Neuronal stem cell (in vitro differentiated cells): ENCODE measurements at regions not wholly inside any gene's neighbourhood (a gene's known extent, or its start where the extent isn't known, plus 50 kb on each side); places are given as distances from the start of the nearest gene placed in this dataset.

Experiments used
- DNase-seq: peaks from one replicate; pipeline ENCODE4 v3.0.0-alpha.2; 2013; ENCODE audit warnings: low spot score
- H2AFZ ChIP-seq: one replicate; pipeline ENCODE4 v1.6.1; 2013; ENCODE audit warnings: mild to moderate bottlenecking, low read length, inconsistent platforms
- H2AK5ac ChIP-seq: 2 replicates; pipeline ENCODE4 v1.6.1; 2013; ENCODE audit warnings: low read depth, mild to moderate bottlenecking, inconsistent platforms, low read length, moderate library complexity, mixed read lengths
- H2BK120ac ChIP-seq: 2 replicates; pipeline ENCODE4 v1.6.1; 2013; ENCODE audit warnings: low read depth, mild to moderate bottlenecking, inconsistent platforms, low read length, moderate library complexity, mixed read lengths
- H2BK12ac ChIP-seq: one replicate; pipeline ENCODE4 v1.6.1; 2013; ENCODE audit warnings: low read length, inconsistent platforms
- H2BK15ac ChIP-seq: 2 replicates; pipeline ENCODE4 v1.6.1; 2013; ENCODE audit warnings: mild to moderate bottlenecking, low read length, inconsistent platforms, mixed read lengths
- H2BK5ac ChIP-seq: one replicate; pipeline ENCODE4 v1.6.1; 2013; ENCODE audit warnings: inconsistent platforms, mild to moderate bottlenecking, low read length, moderate library complexity
- H3K14ac ChIP-seq: one replicate; pipeline ENCODE4 v1.6.1; 2013; ENCODE audit warnings: low read length, inconsistent platforms
- H3K18ac ChIP-seq: 2 replicates; pipeline ENCODE4 v1.6.1; 2013; ENCODE audit warnings: low read length, inconsistent platforms
- H3K23ac ChIP-seq: 2 replicates; pipeline ENCODE4 v1.6.1; 2013; ENCODE audit warnings: low read depth, mild to moderate bottlenecking, mixed read lengths, low read length, inconsistent platforms; ENCODE audit not compliant: poor library complexity
- H3K27ac ChIP-seq: replicated peaks from 3 replicates; pipeline ENCODE4 v1.5.1; 2013; ENCODE audit warnings: low read length, inconsistent platforms
- H3K27me3 ChIP-seq, 3 experiments: 2 replicates each; pipeline ENCODE4 v1.6.1; 2013; ENCODE audit warnings: low read length in 3 of 3, mild to moderate bottlenecking in 2 of 3, inconsistent platforms in 1 of 3, low read depth in 1 of 3, mixed read lengths in 1 of 3, moderate library complexity in 1 of 3; ENCODE audit not compliant: control insufficient read depth in 3 of 3, insufficient read depth in 3 of 3
- H3K36me3 ChIP-seq, 2 donors: replicated peaks in 1 of 2; 2 replicates each; pipeline ENCODE4 v1.6.1; 2013; ENCODE audit warnings: low read length in 2 of 2; ENCODE audit not compliant: control insufficient read depth in 2 of 2, insufficient read depth in 2 of 2
- H3K4ac ChIP-seq: 2 replicates; pipeline ENCODE4 v1.6.1; 2013; ENCODE audit warnings: inconsistent platforms, mild to moderate bottlenecking, low read length, moderate library complexity
- H3K4me1 ChIP-seq, 2 donors: 1 replicate in 1 of 2; 2 replicates in 1 of 2; pipeline ENCODE4 v1.6.1; 2013; ENCODE audit warnings: low read length in 2 of 2, low read depth in 1 of 2; ENCODE audit not compliant: control insufficient read depth in 2 of 2, insufficient read depth in 1 of 2
- H3K4me2 ChIP-seq: one replicate; pipeline ENCODE4 v1.6.1; 2013; ENCODE audit warnings: mild to moderate bottlenecking, low read length, inconsistent platforms; ENCODE audit not compliant: insufficient read depth, poor library complexity, severe bottlenecking
- H3K4me3 ChIP-seq, 2 donors: 2 replicates each; pipeline ENCODE4 v1.5.1; 2013; ENCODE audit warnings: low read length in 2 of 2, mild to moderate bottlenecking in 2 of 2, inconsistent platforms in 1 of 2, moderate library complexity in 1 of 2
- H3K79me1 ChIP-seq: one replicate; pipeline ENCODE4 v1.6.1; 2013; ENCODE audit warnings: low read depth, mild to moderate bottlenecking, inconsistent platforms, low read length, moderate library complexity
- H3K9ac ChIP-seq: one replicate; pipeline ENCODE4 v1.6.1; 2013; ENCODE audit warnings: mild to moderate bottlenecking, low read depth, low read length, inconsistent platforms; ENCODE audit not compliant: poor library complexity
- H3K9me3 ChIP-seq, 2 donors: replicated peaks in 1 of 2; 2 replicates each; pipeline versions ENCODE3 to v1.6.1; 2013; ENCODE audit warnings: low read length in 2 of 2, mild to moderate bottlenecking in 2 of 2, inconsistent platforms in 1 of 2, low read depth in 1 of 2, mixed read lengths in 1 of 2, moderate library complexity in 1 of 2; ENCODE audit not compliant: control insufficient read depth in 2 of 2, insufficient read depth in 1 of 2
- H4K8ac ChIP-seq: one replicate; pipeline ENCODE4 v1.6.1; 2013; ENCODE audit warnings: low read depth, mild to moderate bottlenecking, inconsistent platforms, low read length, moderate library complexity
- H4K91ac ChIP-seq: one replicate; pipeline ENCODE4 v1.6.1; 2013; ENCODE audit warnings: low read length, low read depth, mild to moderate bottlenecking, inconsistent platforms; ENCODE audit not compliant: poor library complexity
- WGBS, 2 donors: extraction: QIAGEN DNeasy Blood & Tissue Kit; methylation state at CpG; one replicate each; pipeline ENCODE4 v1.1.7; 2013; ENCODE audit warnings: missing lambda C conversion rate in 2 of 2, mixed read lengths in 1 of 2; ENCODE audit not compliant: insufficient read length in 2 of 2, insufficient replicate concordance in 1 of 2; ENCODE audit errors: extremely low coverage in 2 of 2; 5-methylcytosine and 5-hydroxymethylcytosine counted together

- Histone ChIP-seq H3K27ac (no peak overlapping the region), H2BK5ac (no peak overlapping the region), H3K27me3 (no peaks in the 10 kb centered on the region), H3K4ac (no peak overlapping the region), H2AFZ (no peak overlapping the region), H3K36me3 (no peaks in the 10 kb centered on the region), H3K18ac (no peak overlapping the region), H3K23ac (no peak overlapping the region), H2AK5ac (no peak overlapping the region), H2BK12ac (no peak overlapping the region), H2BK15ac (no peak overlapping the region), H3K9me3 (no peaks in the 10 kb centered on the region), H3K4me1 (no peaks in the 10 kb centered on the region), H3K4me3 (no peak overlapping the region), H3K79me1 (no peaks in the 10 kb centered on the region), H4K8ac (no peak overlapping the region), H3K14ac (no peak overlapping the region), H3K9ac (no peak overlapping the region), H4K91ac (no peak overlapping the region), H2BK120ac (no peak overlapping the region), H3K4me2 (no peak overlapping the region)
- DNase-seq: no peak
- WGBS, 2 donors: no CpG with 5 or more reads among the region's 3 CpGs
Measured at GRCh38 chr18:73551211-73551610, 596.4 kb downstream of the FBXO15 start.

GRCh38 chr18:73549236-73549635 is 598.4 kb downstream of the FBXO15 start:
- Histone ChIP-seq H4K8ac (no peak overlapping the region), H2BK5ac (no peak overlapping the region), H3K36me3 (no peaks in the 10 kb centered on the region), H3K9ac (no peak overlapping the region), H2BK120ac (no peak overlapping the region), H2BK15ac (no peak overlapping the region), H3K23ac (no peak overlapping the region), H3K4ac (no peak overlapping the region), H2AK5ac (no peak overlapping the region), H3K4me3 (no peak overlapping the region), H3K4me1 (no peaks in the 10 kb centered on the region), H3K18ac (no peak overlapping the region), H3K4me2 (no peak overlapping the region), H3K27me3 (no peaks in the 10 kb centered on the region), H3K14ac (no peak overlapping the region), H4K91ac (no peak overlapping the region), H2AFZ (no peak overlapping the region), H3K79me1 (no peaks in the 10 kb centered on the region), H3K27ac (no peak overlapping the region), H2BK12ac (no peak overlapping the region), H3K9me3 (no peaks in the 10 kb centered on the region)
- WGBS, 2 donors: no CpG with 5 or more reads among the region's 5 CpGs
- no peak for DNase-seq

- Histone ChIP-seq H3K18ac (no peak overlapping the region), H2AK5ac (no peak overlapping the region), H3K14ac (no peak overlapping the region), H3K9ac (no peak overlapping the region), H3K4ac (no peak overlapping the region), H3K36me3 (no peaks in the 10 kb centered on the region), H2BK5ac (no peak overlapping the region), H3K4me1 (no peaks in the 10 kb centered on the region), H2BK15ac (no peak overlapping the region), H2AFZ (no peak overlapping the region), H2BK12ac (no peak overlapping the region), H3K27ac (no peak overlapping the region), H3K23ac (no peak overlapping the region), H3K9me3 (no peaks in the 10 kb centered on the region), H3K79me1 (no peaks in the 10 kb centered on the region), H3K4me3 (no peak overlapping the region), H3K4me2 (no peak overlapping the region), H3K27me3 (no peaks in the 10 kb centered on the region), H4K8ac (no peak overlapping the region), H4K91ac (no peak overlapping the region), H2BK120ac (no peak overlapping the region)
- no CpG with 5 or more reads among the region's 1 CpG for WGBS, 2 donors
- DNase-seq: no peak
Measured at GRCh38 chr18:73545472-73545871, 602.2 kb downstream of the FBXO15 start.

DNA sequence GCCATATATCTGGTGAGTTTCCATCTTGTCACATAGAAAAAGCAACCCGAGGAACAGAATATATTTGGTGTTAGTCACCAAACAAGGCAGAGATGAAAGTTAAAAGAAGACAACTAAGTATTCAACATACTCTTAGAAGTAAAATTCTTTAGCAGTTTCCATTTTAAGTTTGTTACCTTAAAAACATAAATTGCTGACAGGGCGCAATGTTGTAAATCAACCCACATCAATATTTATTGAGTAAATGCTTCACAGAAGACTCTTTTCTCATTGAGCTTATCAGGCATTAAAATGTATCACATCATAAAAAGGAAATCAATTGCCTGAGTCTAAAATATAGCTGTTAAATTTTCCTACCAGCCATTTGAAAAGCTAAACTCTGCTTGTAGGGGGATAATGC is 603.0 kb downstream of the FBXO15 start:
- H3K36me3 ChIP-seq: no peaks in the 10 kb centered on the region
- H4K91ac ChIP-seq: no peak overlapping the region
- no peak for DNase-seq

More for the DNA sequence above, 603.0 kb downstream of the FBXO15 start:
- no peak overlapping the region for H2AK5ac ChIP-seq
- H3K79me1 ChIP-seq: no peaks in the 10 kb centered on the region
- H4K8ac ChIP-seq: no peak overlapping the region
- H3K9ac ChIP-seq: no peak overlapping the region
- H3K23ac ChIP-seq: no peak overlapping the region
- no peaks in the 10 kb centered on the region for H3K4me1 ChIP-seq
- H2BK15ac ChIP-seq: no peak overlapping the region
- no peak overlapping the region for H3K4ac ChIP-seq
- H3K14ac ChIP-seq: no peak overlapping the region
- no peaks in the 10 kb centered on the region for H3K27me3 ChIP-seq
- no CpG with 5 or more reads among the region's 2 CpGs for WGBS, 2 donors
- no peak overlapping the region for H3K27ac ChIP-seq
- no peaks in the 10 kb centered on the region for H3K9me3 ChIP-seq
- H2BK120ac ChIP-seq: no peak overlapping the region
- no peak overlapping the region for H2AFZ ChIP-seq
- no peak overlapping the region for H3K18ac ChIP-seq
- H3K4me2 ChIP-seq: no peak overlapping the region
- no peak overlapping the region for H2BK12ac ChIP-seq
- no peak overlapping the region for H3K4me3 ChIP-seq
- no peak overlapping the region for H2BK5ac ChIP-seq
